ENCODE measurements at regions not wholly inside any gene's neighbourhood (a gene's known extent, or its start where the extent isn't known, plus 50 kb on each side); places are given as distances from the start of the nearest gene placed in this dataset.
"Not testable (repeated sequence)": the region's sequence is repeated elsewhere in the genome, so short reads cannot be mapped to it uniquely, and the experiment has no call there.

DNA sequence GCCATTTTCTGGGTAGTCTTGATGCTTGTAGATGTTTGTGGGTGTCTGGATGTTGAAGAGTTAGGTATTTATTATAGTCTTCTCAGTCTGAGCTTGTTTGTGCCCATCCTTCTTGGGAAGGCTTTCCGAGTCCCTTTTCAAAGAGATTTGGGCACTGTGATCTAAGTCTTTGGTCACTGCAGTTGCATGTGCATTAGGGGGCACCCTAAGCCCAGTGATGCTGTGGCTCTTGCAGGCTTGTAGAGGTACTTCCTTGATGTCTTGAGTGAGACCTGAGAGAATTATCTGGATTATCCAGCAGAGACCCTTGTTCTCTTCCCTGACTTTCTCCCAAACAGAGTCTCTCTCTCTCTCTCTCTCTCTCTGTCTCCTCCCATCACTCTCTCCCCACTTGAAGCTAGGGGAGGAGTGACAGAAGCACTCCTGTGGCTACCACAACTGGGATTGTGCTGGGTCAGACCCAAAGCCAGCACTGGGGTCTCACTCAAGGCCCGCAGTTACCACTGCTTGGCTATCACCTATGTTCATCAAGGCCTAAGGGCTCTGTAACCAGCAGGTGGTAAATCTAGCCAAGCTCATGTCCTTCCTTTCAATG, 68.5 kb downstream of the TMCO5A start:
- Mint-ChIP-seq H3K36me3 (no peaks in the 10 kb centered on the region), H3K4me1 (ENCODE audit: low read depth) (no peaks in the 10 kb centered on the region), H3K4me3 (no peak overlapping the region), H3K27me3 (peaks cover 14% of the 10 kb centered on the region), H3K27ac (no peak overlapping the region), H3K9me3 (ENCODE audit: low read depth) (peaks cover 6% of the 10 kb centered on the region)

- peaks cover 11% of the 10 kb centered on the region for H3K27me3 Mint-ChIP-seq
- no peak overlapping the region for H3K27ac Mint-ChIP-seq
- no peaks in the 10 kb centered on the region for H3K4me1 Mint-ChIP-seq (ENCODE audit: low read depth)
- H3K36me3 Mint-ChIP-seq = no peaks in the 10 kb centered on the region
- H3K9me3 Mint-ChIP-seq (ENCODE audit: low read depth) = peaks cover 2% of the 10 kb centered on the region
- H3K4me3 Mint-ChIP-seq = no peak overlapping the region
Observed at GRCh38 chr15:38004218-38004861, 69.9 kb downstream of the TMCO5A start.

DNA sequence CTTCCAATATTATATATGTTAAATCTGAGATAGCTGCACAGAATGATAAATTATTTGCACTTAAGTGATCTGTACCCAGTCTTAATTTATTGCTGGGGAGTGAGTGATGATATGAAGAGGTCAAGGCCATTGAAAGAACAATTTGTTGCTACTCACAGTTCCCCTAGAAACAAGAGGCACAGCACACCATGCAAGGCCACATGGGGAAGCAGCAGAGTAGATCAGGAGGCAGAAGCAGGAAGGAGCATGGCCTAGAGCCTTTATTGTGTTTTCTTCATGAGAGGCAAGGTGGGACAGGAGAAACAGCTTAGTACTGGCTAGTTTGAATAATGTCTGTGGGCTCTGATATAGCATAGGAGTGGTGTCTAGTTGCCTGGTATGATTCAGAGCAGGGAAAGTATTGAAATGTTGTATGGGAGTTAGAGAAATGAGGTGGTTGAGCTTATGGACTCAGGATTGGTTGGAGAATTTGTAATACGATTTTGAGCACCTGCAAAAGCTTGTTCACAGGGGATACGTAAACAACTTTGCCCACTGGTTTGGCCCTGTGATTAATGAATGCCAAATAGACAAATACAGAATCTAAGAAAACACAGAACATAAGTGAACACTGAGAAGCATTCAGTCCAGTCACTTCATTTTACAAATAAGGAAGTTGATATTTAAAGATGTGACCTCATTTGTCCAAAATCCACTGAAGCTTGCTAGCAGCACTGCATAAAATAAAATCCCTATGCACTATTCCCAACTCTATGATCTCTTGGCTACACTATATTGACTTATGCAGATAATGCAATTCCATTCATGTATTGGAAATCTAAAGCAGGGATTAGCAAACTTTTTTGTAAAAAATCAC, 71.7 kb downstream of the TMCO5A start:
- H3K4me1 Mint-ChIP-seq (ENCODE audit: low read depth) = no peaks in the 10 kb centered on the region
- no peaks in the 10 kb centered on the region for H3K9me3 Mint-ChIP-seq (ENCODE audit: low read depth)
- H3K27ac Mint-ChIP-seq = no peak overlapping the region
- H3K4me3 Mint-ChIP-seq = no peak overlapping the region
- peaks cover 8% of the 10 kb centered on the region for H3K27me3 Mint-ChIP-seq
- H3K36me3 Mint-ChIP-seq = no peaks in the 10 kb centered on the region

DNA sequence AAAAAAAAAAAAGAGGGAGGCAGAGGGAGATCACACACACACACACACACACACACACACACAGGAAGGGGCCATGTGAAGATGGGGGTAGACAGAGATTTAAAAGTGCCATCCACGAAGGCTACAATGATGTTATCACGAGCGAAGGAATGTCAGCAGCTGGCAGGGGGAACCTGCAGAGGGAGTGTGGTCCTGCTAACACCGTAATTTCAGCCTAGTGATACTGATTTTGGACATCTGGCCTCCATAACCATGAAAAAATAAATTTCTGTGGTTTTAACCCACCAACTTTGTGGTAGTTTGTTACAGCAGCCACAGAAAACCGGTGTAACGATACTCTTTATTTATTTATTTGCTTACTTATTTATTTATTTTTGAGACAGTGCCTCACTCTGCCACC, 76.0 kb downstream of the TMCO5A start:
- H3K4me1 Mint-ChIP-seq (ENCODE audit: low read depth) = no peaks in the 10 kb centered on the region
- H3K36me3 Mint-ChIP-seq = no peaks in the 10 kb centered on the region
- no peaks in the 10 kb centered on the region for H3K9me3 Mint-ChIP-seq (ENCODE audit: low read depth)
- peaks cover 4% of the 10 kb centered on the region for H3K27me3 Mint-ChIP-seq
- H3K4me3 Mint-ChIP-seq = no peak overlapping the region
- H3K27ac Mint-ChIP-seq = no peak overlapping the region

GRCh38 chr15:38012894-38013293, 78.5 kb downstream of the TMCO5A start:
- Mint-ChIP-seq H3K4me1 (ENCODE audit: low read depth) (no peaks in the 10 kb centered on the region), H3K27ac (no peak overlapping the region), H3K4me3 (no peak overlapping the region), H3K27me3 (peaks cover 4% of the 10 kb centered on the region), H3K36me3 (no peaks in the 10 kb centered on the region), H3K9me3 (ENCODE audit: low read depth) (no peaks in the 10 kb centered on the region)

GRCh38 chr15:38017721-38018120, 83.3 kb downstream of the TMCO5A start:
- no peaks in the 10 kb centered on the region for H3K36me3 Mint-ChIP-seq
- H3K9me3 Mint-ChIP-seq (ENCODE audit: low read depth) = no peaks in the 10 kb centered on the region
- peaks cover 5% of the 10 kb centered on the region for H3K27me3 Mint-ChIP-seq
- no peaks in the 10 kb centered on the region for H3K4me1 Mint-ChIP-seq (ENCODE audit: low read depth)
- no peak overlapping the region for H3K4me3 Mint-ChIP-seq
- no peak overlapping the region for H3K27ac Mint-ChIP-seq

DNA sequence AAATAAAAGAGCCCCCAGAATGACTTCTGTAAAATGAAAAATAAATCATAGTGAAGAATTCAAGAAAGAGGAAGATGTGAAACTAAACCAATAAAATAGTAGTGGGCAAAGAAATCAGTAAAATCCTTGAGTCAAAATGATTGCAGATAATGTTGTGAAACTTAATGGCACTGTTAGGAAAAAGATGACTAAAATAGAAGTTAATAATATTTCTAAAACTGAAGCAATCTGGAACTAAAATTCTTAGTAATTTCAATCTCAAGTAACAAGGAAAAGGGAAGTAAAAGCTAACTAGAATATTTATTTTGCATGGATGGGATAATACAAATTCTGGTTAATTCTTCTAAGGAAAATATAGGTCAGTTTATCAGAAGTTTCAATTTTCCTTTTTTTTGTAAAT, 84.6 kb downstream of the TMCO5A start:
- peaks cover 5% of the 10 kb centered on the region for H3K27me3 Mint-ChIP-seq
- no peak overlapping the region for H3K27ac Mint-ChIP-seq
- no peaks in the 10 kb centered on the region for H3K4me1 Mint-ChIP-seq (ENCODE audit: low read depth)
- H3K36me3 Mint-ChIP-seq = no peaks in the 10 kb centered on the region
- peaks cover 3% of the 10 kb centered on the region for H3K9me3 Mint-ChIP-seq (ENCODE audit: low read depth)
- H3K4me3 Mint-ChIP-seq = no peak overlapping the region

DNA sequence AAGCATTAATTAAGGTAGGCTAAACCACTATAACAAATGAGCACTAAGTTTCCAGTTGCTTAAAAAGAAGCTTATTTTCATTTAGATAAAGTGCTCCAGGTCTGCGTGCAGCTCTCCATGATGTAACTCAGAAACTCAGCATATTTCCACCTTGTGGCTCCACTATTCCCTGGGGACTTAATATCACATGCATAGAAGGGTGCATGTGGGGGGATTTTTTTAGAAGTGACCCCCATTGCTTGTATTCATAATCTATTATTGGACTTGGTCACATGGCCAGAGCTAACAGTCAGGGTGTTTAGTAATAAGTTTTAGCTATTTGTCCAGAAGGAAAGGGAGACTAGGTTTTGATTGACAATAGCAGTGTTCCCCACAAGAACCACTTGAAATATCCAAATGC, 86.8 kb downstream of the TMCO5A start:
- H3K27ac Mint-ChIP-seq = no peak overlapping the region
- H3K4me3 Mint-ChIP-seq = no peak overlapping the region
- no peaks in the 10 kb centered on the region for H3K36me3 Mint-ChIP-seq
- H3K9me3 Mint-ChIP-seq (ENCODE audit: low read depth) = peaks cover 3% of the 10 kb centered on the region
- H3K27me3 Mint-ChIP-seq = peaks cover 5% of the 10 kb centered on the region
- no peaks in the 10 kb centered on the region for H3K4me1 Mint-ChIP-seq (ENCODE audit: low read depth)

- no peak overlapping the region for H3K4me3 Mint-ChIP-seq
- H3K36me3 Mint-ChIP-seq = no peaks in the 10 kb centered on the region
- peaks cover 7% of the 10 kb centered on the region for H3K27me3 Mint-ChIP-seq
- H3K4me1 Mint-ChIP-seq (ENCODE audit: low read depth) = no peaks in the 10 kb centered on the region
- no peak overlapping the region for H3K27ac Mint-ChIP-seq
- peaks cover 3% of the 10 kb centered on the region for H3K9me3 Mint-ChIP-seq (ENCODE audit: low read depth)
Observed at GRCh38 chr15:38024293-38025091, 90.1 kb downstream of the TMCO5A start.

DNA sequence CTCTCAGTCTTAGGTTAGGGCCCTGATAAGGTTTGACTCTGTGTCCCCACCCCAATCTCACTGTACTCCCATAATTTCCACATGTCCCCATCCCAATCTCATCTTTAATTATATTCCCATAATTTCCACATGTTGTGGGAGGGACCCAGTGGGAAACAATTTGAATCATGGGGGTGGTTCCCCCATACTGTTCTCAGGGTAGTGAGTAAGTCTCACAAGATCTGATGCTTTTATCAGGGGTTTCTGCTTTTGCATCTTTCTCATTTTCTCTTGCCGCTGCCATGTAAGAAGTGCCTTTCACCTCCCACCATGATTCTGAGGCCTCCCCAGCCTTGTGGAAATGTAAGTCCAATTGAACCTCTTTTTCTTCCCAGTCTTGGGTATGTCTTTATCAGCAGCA, 91.2 kb downstream of the TMCO5A start:
- H3K27me3 Mint-ChIP-seq; H3K36me3 Mint-ChIP-seq; H3K4me3 Mint-ChIP-seq; H3K4me1 Mint-ChIP-seq (ENCODE audit: low read depth); H3K27ac Mint-ChIP-seq; H3K9me3 Mint-ChIP-seq (ENCODE audit: low read depth): not testable (repeated sequence)

GRCh38 chr15:38028869-38029268, 94.4 kb downstream of the TMCO5A start:
- Mint-ChIP-seq H3K36me3 (no peaks in the 10 kb centered on the region), H3K4me1 (ENCODE audit: low read depth) (no peaks in the 10 kb centered on the region), H3K9me3 (ENCODE audit: low read depth) (no peaks in the 10 kb centered on the region), H3K27me3 (peaks cover 7% of the 10 kb centered on the region), H3K27ac (no peak overlapping the region), H3K4me3 (no peak overlapping the region)

DNA sequence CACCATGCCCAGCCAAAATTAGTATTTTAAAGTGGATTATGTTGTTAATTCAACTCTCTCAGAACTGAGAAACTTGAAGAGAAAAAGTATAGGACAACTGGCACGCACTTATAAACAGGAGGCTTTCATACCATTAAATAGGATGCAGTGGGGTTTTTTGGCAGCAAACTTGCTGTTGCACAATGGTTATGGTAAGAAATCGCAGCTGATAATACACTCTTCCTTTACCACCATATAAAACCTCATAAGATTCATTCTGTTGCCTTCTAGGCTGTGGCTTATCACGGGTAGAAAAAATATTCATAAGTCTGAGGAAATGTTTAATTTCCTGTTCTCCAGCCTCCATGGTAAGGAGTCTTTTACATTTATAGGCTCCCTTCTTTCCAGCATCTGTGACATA, 95.3 kb downstream of the TMCO5A start:
- H3K9me3 Mint-ChIP-seq (ENCODE audit: low read depth) = no peaks in the 10 kb centered on the region
- no peak overlapping the region for H3K27ac Mint-ChIP-seq
- no peaks in the 10 kb centered on the region for H3K4me1 Mint-ChIP-seq (ENCODE audit: low read depth)
- H3K27me3 Mint-ChIP-seq = peaks cover 7% of the 10 kb centered on the region
- H3K4me3 Mint-ChIP-seq = no peak overlapping the region
- no peaks in the 10 kb centered on the region for H3K36me3 Mint-ChIP-seq

- H3K27me3 Mint-ChIP-seq = peaks cover 7% of the 10 kb centered on the region
- no peak overlapping the region for H3K4me3 Mint-ChIP-seq
- no peaks in the 10 kb centered on the region for H3K9me3 Mint-ChIP-seq (ENCODE audit: low read depth)
- no peaks in the 10 kb centered on the region for H3K36me3 Mint-ChIP-seq
- H3K27ac Mint-ChIP-seq = no peak overlapping the region
- H3K4me1 Mint-ChIP-seq (ENCODE audit: low read depth) = no peaks in the 10 kb centered on the region
Observed at GRCh38 chr15:38030609-38031008, 96.2 kb downstream of the TMCO5A start.

DNA sequence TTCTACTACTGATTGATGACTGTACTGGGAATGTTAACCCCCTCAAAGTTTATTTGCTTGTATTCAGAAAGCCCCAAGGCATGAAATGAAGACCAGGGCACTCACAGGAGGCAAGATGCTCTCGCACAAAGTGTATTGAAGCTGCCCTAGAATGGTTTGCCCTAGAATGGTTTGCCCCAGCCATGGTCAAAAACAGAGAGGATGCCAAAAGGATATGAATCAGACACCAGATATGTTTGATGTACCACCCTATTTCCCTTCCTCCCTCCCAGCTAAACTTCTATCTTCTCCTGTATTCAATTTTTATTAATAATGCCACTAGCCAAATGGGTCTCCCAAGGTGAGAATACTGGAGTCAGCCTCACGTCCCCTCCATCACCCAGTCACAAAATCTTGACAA, 101.3 kb downstream of the TMCO5A start:
- Mint-ChIP-seq H3K27me3 (peaks cover 9% of the 10 kb centered on the region), H3K36me3 (no peaks in the 10 kb centered on the region), H3K4me3 (no peak overlapping the region), H3K27ac (no peak overlapping the region), H3K4me1 (ENCODE audit: low read depth) (no peaks in the 10 kb centered on the region), H3K9me3 (ENCODE audit: low read depth) (no peaks in the 10 kb centered on the region)

GRCh38 chr15:38036790-38037338, 102.4 kb downstream of the TMCO5A start:
- H3K9me3 Mint-ChIP-seq (ENCODE audit: low read depth) = no peaks in the 10 kb centered on the region
- H3K4me1 Mint-ChIP-seq (ENCODE audit: low read depth) = no peaks in the 10 kb centered on the region
- H3K27ac Mint-ChIP-seq = no peak overlapping the region
- H3K27me3 Mint-ChIP-seq = peaks cover 9% of the 10 kb centered on the region
- no peak overlapping the region for H3K4me3 Mint-ChIP-seq
- no peaks in the 10 kb centered on the region for H3K36me3 Mint-ChIP-seq
